ENCODE measurements at regions not wholly inside any gene's neighbourhood (a gene's known extent, or its start where the extent isn't known, plus 50 kb on each side); places are given as distances from the start of the nearest gene placed in this dataset.
A peak's percentile ranks its signal among the peaks of the same experiment; 100 is the strongest.

- peak; percentile 2 for DNase-seq
Measured at GRCh38 chr21:38660333-38661196, 145.2 kb upstream of the ETS2 start.

DNA sequence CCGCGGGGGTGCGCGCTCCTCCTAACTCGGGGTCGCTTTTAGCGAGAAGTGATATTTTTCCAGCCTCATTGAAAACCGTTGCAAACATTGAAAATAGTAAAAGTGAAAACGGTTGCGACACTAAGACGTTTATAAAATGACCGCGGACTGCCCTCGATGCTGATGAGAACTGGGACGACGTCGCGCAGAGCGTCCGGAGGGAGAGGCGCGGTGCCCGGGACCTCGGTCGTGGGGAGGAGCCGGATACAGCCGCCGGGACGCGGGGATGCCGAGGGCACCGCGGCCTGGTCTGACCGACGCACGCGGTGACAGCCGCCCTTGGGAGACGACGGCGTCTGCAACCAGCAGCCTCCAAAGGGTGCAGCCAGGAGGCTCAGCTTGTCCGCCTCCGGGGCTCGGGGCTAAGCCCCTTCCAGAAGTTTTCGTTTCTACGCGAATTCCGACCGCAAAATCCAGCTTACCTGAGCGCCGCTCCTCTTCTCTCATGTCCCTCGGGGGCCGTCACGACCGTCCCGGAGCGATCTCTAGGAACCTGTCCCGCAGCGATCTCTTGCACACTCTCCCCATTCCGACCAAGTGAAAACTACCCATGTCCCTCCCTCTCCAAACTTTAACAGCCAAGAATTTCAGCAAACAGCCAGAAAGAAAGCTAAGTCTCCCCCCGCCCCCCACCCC lies 144.4 kb upstream of the ETS2 start:
- DNase-seq: peak; percentile 22

DNA sequence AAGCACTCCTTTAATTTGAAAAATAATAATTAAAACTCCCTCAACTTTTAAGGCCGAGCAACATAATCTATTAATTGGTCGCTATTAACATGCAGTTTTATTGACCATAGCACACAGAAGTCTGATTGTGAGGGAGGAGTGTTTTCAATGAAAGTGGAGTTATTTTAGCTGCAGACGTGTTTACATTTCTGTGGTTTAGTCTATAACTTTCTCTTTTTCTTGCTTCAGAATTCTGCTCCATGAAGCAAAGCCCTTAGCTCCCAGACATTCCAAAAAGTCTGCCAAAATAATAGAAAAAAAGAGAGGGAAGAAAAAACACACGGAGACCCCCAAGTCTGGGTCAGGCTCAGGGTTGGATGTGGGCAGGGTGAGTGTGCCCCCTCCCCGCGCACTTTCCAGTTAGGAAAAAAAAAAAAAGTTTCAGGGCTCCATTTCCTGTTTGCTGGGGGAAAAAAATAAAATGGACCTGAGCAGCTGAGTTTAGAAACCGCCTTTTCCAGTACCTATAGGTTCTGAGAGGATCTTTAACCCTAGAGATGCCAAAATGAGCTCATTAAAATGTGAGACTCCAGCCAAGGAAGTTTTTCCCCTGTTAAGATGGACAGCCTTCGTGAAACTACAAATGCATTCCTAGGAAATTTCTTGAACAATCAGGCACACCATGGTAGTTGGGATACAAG lies 143.7 kb upstream of the ETS2 start:
- no peak for DNase-seq

DNA sequence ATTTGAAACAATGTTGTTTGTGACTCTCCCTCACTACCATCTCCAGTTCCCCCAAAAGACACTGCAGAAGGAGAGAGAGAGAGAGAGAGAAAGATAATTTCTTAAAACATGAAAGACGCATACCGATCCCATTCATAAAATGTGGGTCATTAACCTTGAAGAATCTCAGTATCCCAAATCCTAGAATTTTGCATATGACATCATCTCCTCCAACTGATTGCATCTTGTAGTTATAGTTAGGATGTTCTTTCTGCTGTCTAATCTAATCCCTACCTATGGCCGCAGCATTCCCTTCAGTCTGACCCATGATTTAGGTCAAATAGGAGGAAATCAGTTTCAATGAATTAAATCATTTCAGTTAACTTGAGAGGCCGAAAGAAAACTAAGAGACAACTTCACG lies 142.4 kb upstream of the ETS2 start:
- no peak for DNase-seq

- no peak for DNase-seq
Measured at GRCh38 chr21:38664315-38664714, 141.4 kb upstream of the ETS2 start.

- DNase-seq: no peak
Measured at GRCh38 chr21:38664841-38665240, 140.9 kb upstream of the ETS2 start.

GRCh38 chr21:38667291-38667870 lies 138.3 kb upstream of the ETS2 start:
- no peak for DNase-seq

GRCh38 chr21:38668067-38668466 lies 137.7 kb upstream of the ETS2 start:
- DNase-seq: no peak

GRCh38 chr21:38668541-38668940 lies 137.2 kb upstream of the ETS2 start:
- DNase-seq: no peak

- peak; percentile 17 for DNase-seq
Measured at GRCh38 chr21:38669186-38669585, 136.5 kb upstream of the ETS2 start.

DNA sequence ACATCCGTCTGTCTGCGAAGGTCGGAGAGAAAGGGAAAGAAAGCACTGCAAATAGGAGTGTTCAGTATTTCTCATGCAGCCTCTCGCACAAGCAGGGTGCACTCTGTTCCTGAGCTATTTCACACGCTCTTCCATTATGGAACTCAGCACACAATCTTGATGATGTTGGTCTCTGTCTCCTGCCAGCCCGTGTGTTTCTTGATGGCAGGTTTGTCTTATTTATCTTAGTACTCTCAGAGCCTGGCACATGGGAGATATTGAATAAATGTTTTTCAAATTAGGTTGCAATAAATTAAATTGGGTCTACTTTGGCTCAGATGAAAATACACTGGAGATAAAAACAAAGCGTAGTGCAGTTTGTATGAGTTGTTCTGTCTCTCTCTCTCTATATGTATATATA lies 134.9 kb upstream of the ETS2 start:
- no peak for DNase-seq

GRCh38 chr21:38671773-38672172 lies 134.0 kb upstream of the ETS2 start:
- DNase-seq: no peak

- DNase-seq: no peak
Measured at GRCh38 chr21:38675182-38675824, 130.4 kb upstream of the ETS2 start.

GRCh38 chr21:38678827-38679226 lies 126.9 kb upstream of the ETS2 start:
- no peak for DNase-seq

DNA sequence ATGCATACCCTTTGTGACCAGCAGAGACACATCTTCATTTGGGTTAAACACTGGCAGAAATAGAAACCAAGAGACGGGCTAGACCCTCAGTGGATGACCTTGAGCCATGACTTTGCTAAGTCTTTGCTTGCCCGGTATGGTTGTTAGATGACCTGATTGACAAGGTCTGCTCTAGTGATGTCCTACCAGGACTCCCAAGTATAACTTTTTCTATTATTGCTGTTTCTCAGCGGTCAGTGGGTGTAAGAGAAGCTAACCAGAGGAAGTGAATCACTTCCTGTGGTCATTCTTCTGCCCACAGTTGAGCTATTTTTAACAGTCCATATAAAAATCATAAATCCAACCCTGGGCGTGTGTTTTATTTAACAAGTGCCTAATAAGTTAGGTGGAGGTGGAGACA lies 126.2 kb upstream of the ETS2 start:
- peak; percentile 2 for DNase-seq

GRCh38 chr21:38680401-38680800 lies 125.3 kb upstream of the ETS2 start:
- DNase-seq: no peak

- DNase-seq: no peak
Measured at GRCh38 chr21:38683222-38683621, 122.5 kb upstream of the ETS2 start.

DNA sequence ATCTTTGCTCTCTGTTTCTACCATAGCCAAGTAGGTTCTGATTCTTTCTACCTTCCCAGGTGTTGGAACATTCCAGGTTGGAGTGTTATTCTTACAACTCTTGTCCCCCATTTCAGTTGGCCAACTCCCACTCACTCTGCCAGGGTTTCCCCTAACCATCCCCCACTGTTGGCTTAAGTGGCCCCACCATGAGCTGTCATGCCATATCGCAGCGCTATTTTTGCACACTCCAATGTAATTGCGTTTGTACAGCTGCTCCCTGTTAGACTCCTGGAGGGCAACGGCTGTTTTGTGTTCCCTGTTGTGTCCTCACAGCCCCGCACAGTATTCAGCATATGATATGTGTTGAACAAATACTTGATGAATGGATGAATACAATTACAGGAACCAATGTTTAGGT lies 117.7 kb upstream of the ETS2 start:
- DNase-seq: no peak

DNA sequence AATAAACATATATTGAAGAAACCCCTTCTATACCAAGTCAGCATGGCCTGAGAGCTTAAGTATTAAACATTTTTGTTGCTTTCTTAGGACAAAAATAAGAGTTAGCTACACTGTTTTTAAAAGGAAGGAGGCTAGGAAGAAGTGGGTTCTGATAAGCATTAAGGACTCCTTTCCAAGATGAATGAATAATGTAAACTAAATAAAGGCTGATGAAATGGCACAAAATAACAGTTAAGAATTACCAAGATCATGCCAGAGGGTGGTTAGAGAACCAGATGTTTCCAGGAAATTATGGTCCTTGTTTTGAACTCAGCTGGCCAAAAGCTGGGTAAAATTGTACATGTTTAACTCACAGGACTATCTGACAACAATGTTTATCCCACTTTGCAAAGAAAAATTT lies 114.1 kb upstream of the ETS2 start:
- DNase-seq: no peak

DNA sequence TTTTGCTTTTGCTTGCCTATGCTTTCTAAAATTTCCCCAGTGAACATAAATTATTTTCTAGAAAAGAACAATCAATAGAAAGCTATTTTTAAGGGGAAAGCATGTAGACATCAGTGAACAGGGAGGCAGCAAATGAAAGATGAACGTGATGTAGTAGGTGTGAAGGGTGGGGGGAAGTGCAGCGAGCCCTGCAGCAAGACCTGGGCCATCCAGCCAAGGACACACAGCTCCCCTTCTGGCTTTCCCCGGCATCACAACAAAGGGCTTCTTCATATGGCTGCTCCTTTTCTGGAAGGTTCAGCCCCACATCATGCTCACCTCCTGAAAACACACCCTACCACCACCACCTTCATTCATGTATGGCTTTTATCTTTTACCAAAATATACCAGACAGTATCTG lies 109.2 kb upstream of the ETS2 start:
- no peak for DNase-seq

DNA sequence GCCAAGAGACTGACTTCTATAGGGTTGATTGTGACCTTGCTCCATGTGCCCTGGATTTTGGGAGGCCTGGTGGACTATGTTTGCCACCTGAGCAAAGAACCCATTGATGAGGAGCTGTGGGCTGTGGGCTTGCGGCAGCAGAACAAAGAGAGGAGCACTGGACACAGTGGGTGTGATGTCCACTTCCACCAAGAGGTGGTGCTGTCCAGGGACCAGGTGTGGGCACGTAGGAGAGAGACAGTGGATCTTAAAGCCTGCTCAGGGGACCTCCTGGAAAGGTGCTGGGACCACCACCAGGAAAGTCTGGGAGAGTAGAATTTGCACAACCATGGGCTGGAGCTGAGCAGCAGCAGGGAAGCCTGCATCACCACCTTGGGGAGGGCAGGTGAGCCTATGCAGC lies 106.7 kb upstream of the ETS2 start:
- no peak for DNase-seq

GRCh38 chr21:38702196-38702595 lies 103.5 kb upstream of the ETS2 start:
- DNase-seq: no peak

DNA sequence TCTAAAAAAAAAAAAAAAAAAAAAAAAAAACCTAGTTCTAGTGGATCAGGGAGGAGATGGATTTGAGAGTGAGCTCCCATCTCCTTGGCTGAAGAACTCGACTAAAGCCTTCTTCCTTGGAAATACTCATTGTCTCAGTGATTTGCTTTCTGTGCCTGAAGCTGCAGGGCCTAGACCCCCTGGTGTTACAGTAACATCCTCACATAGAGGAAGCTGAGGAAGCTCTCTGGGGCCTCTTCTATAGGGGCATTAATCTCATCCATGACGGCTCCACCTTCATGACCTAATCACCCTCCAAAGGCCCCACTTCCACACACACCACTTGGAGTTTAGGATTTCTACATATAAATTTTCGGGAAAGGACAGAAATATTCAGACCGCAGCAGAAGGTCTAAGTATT lies 95.9 kb upstream of the ETS2 start:
- DNase-seq: no peak

Measured in activated CD4-positive, alpha-beta T cell treated with anti-CD3 and anti-CD28 coated beads, Interleukin-10, Interleukin-2, amounts not matched to agents 100 ng/mL and 50 ng/mL, durations not matched to agents 16 hours and 8 hours (primary cell).